Liver (tissue), 3 donors: ENCODE measurements at regions not wholly inside any gene's neighbourhood (a gene's known extent, or its start where the extent isn't known, plus 50 kb on each side); places are given as distances from the start of the nearest gene placed in this dataset.

ENCODE experiments used
- ATF3 ChIP-seq: IDR thresholded peaks from 2 replicates; pipeline ENCODE4 v1.6.1; 2016; ENCODE audit warnings: antibody characterized with exemption
- CTCF ChIP-seq: fragments of 150-350 bp; IDR thresholded peaks from 2 replicates; pipeline ENCODE4 v1.5.1; 2017; ENCODE audit warnings: improper control_type of control experiment, low read depth, low read length; ENCODE audit not compliant: missing input control
- GABPA ChIP-seq, 2 donors: IDR thresholded peaks in 1 of 2; conservative IDR thresholded peaks in 1 of 2; 2 replicates each; pipeline ENCODE4 v1.6.1; 2016; ENCODE audit warnings: antibody characterized with exemption in 2 of 2, mild to moderate bottlenecking in 1 of 2, moderate library complexity in 1 of 2
- HNF4A ChIP-seq, 2 donors: conservative IDR thresholded peaks; 2 replicates each; pipeline ENCODE4 v1.6.1; 2016; ENCODE audit warnings: antibody characterized with exemption in 2 of 2, mild to moderate bottlenecking in 2 of 2
- JUND ChIP-seq, 2 donors: IDR thresholded peaks; 2 replicates each; pipeline ENCODE4 v1.6.1; 2016; ENCODE audit warnings: antibody characterized with exemption in 2 of 2
- RAD21 ChIP-seq, 2 donors: IDR thresholded peaks; 2 replicates each; pipeline ENCODE4 v1.6.1; 2016; ENCODE audit warnings: antibody characterized with exemption in 2 of 2, mild to moderate bottlenecking in 2 of 2
- REST ChIP-seq: IDR thresholded peaks from 2 replicates; pipeline ENCODE4 v1.6.1; 2016; ENCODE audit warnings: antibody characterized with exemption, mild to moderate bottlenecking
- RXRA ChIP-seq, 2 donors: IDR thresholded peaks; 2 replicates each; pipeline ENCODE4 v1.6.1; 2017 to 2018; ENCODE audit warnings: antibody characterized with exemption in 2 of 2, mild to moderate bottlenecking in 1 of 2
- SP1 ChIP-seq: IDR thresholded peaks from 2 replicates; pipeline ENCODE4 v1.6.1; 2018; ENCODE audit warnings: antibody characterized with exemption, mild to moderate bottlenecking
- TAF1 ChIP-seq: conservative IDR thresholded peaks from 2 replicates; pipeline ENCODE4 v1.6.1; 2016; ENCODE audit warnings: antibody characterized with exemption, mild to moderate bottlenecking
- YY1 ChIP-seq: IDR thresholded peaks from 2 replicates; pipeline ENCODE4 v1.6.1; 2016; ENCODE audit warnings: antibody characterized with exemption, mild to moderate bottlenecking
- ZBTB33 ChIP-seq: IDR thresholded peaks from 2 replicates; pipeline ENCODE4 v1.6.1; 2016; ENCODE audit warnings: antibody characterized with exemption
- donor health status: healthy.
- donor health status: healthy.

GRCh38 chr15:56868170-56868569, 50.3 kb upstream of the TCF12 start:
- no peak for TF ChIP-seq CTCF
- no peak for TF ChIP-seq RXRA (IDR thresholded peaks at IDR 0.05)
- no peak for TF ChIP-seq ATF3
- TF ChIP-seq RAD21 (IDR thresholded peaks at IDR 0.05): no peak
- TF ChIP-seq REST: no peak
- no peak for TF ChIP-seq TAF1
- no peak for TF ChIP-seq ZBTB33
- no peak for TF ChIP-seq GABPA (IDR thresholded peaks at IDR 0.05 in 1 of 2, conservative IDR thresholded peaks at IDR 0.05 in 1 of 2)
- no peak for TF ChIP-seq YY1
- no peak for TF ChIP-seq JUND (IDR thresholded peaks at IDR 0.05)
- no peak for TF ChIP-seq SP1
- no peak for TF ChIP-seq HNF4A (conservative IDR thresholded peaks at IDR 0.05)
